Panc1 (cell line): ENCODE measurements at regions not wholly inside any gene's neighbourhood (a gene's known extent, or its start where the extent isn't known, plus 50 kb on each side); places are given as distances from the start of the nearest gene placed in this dataset.

Source experiments
- ATAC-seq: fragments of 200-7000 bp; cut with Tn5 transposase; 2 replicates; pipeline ENCODE4 v1.9.1; 2020; ENCODE audit warnings: mild to moderate bottlenecking, moderate library complexity
- BruUV-seq: library from RNA; stranded (reverse); fragments of 400-500 nt; replicated peaks from 2 replicates; lab custom pipeline; 2021; lab: Mats Ljungman, UMichigan
- CTCF ChIA-PET: fragments of 300-600 bp; sonication (Branson Sonifier 250); formaldehyde crosslinking; loops from one replicate; lab custom pipeline; 2022; ENCODE audit warnings: antibody characterized with exemption; lab: Charles Lee
- POLR2A ChIA-PET: fragments of 300-600 bp; sonication (Branson Sonifier 250); formaldehyde crosslinking; loops from one replicate; lab custom pipeline; 2022; ENCODE audit warnings: antibody characterized with exemption; lab: Charles Lee
- DNase-seq: peaks from one replicate; pipeline ENCODE4 v3.0.0-alpha.2; 2010; ENCODE audit warnings: low read depth, low spot score
- H3K27ac ChIP-seq: 2 replicates; pipeline ENCODE4 v1.5.1; 2011; ENCODE audit warnings: mild to moderate bottlenecking, low read length, inconsistent platforms
- H3K27me3 ChIP-seq: fragments of 200-500 bp; sonication (Bioruptor generic); 2 replicates; pipeline ENCODE4 v1.6.0; 2014; ENCODE audit warnings: low read length, inconsistent platforms; ENCODE audit not compliant: control insufficient read depth, insufficient read depth
- H3K36me3 ChIP-seq: fragments of 200-500 bp; sonication (Bioruptor generic); 2 replicates; pipeline ENCODE4 v1.5.1; 2014; ENCODE audit warnings: inconsistent platforms, mild to moderate bottlenecking, low read length, moderate library complexity; ENCODE audit not compliant: control insufficient read depth, insufficient read depth
- H3K4me1 ChIP-seq: 2 replicates; pipeline ENCODE4 v1.5.1; 2011; ENCODE audit warnings: inconsistent platforms, mild to moderate bottlenecking, low read length, moderate library complexity; ENCODE audit not compliant: control insufficient read depth, insufficient read depth
- H3K4me3 ChIP-seq, 2 experiments: 2 replicates each; pipeline ENCODE4 v1.5.1; 2011 to 2012; ENCODE audit warnings: low read depth in 2 of 2, low read length in 2 of 2, mild to moderate bottlenecking in 2 of 2, inconsistent platforms in 1 of 2, moderate library complexity in 1 of 2
- H3K9me3 ChIP-seq: fragments of 200-500 bp; sonication (Bioruptor generic); 2 replicates; pipeline ENCODE4 v1.5.1; 2014; ENCODE audit warnings: low read depth, mild to moderate bottlenecking, inconsistent platforms, low read length, moderate library complexity; ENCODE audit not compliant: control insufficient read depth, insufficient read depth
- CTCF ChIP-seq: fragments of 450-650 bp; IDR thresholded peaks from 2 replicates; pipeline ENCODE4 v1.5.1; 2017; ENCODE audit warnings: mild to moderate bottlenecking
- POLR2AphosphoS5 ChIP-seq: IDR thresholded peaks from 2 replicates; pipeline ENCODE4 v1.6.1; 2012; ENCODE audit warnings: mild to moderate bottlenecking, low read depth, low read length, moderate library complexity
- REST ChIP-seq, 2 experiments: IDR thresholded peaks; 2 replicates each; pipeline ENCODE4 v1.6.1; 2011 to 2012; ENCODE audit warnings: low read depth in 2 of 2, control low read depth in 1 of 2, low read length in 1 of 2, mild to moderate bottlenecking in 1 of 2, moderate library complexity in 1 of 2; ENCODE audit not compliant: insufficient read depth in 1 of 2
- SIN3A ChIP-seq: IDR thresholded peaks from 2 replicates; pipeline ENCODE4 v1.6.1; 2012; ENCODE audit warnings: low read depth, mild to moderate bottlenecking, low read length, moderate library complexity, borderline replicate concordance; ENCODE audit not compliant: insufficient read depth
- TCF7L2 ChIP-seq: IDR thresholded peaks from 2 replicates; pipeline ENCODE4 v1.6.1; 2011; ENCODE audit warnings: mild to moderate bottlenecking, low read depth, low read length, inconsistent platforms
- in situ Hi-C: cut with HindIII; loops from 2 replicates; pipeline ENCODE4 v1.10.0; 2016; ENCODE audit warnings: low sequenced_read_pairs, low pct_unique_long_range_greater_than_20kb
- intact Hi-C: fragments of 100-400 bp; cut with micrococcal nuclease; formaldehyde crosslinking; loops from one replicate; pipeline ENCODE4 v1.10.0; 2022; ENCODE audit not compliant: unreplicated experiment

GRCh38 chr4:149203256-149204001, 612.2 kb downstream of the IQCM start:
- H3K27ac ChIP-seq = no peak overlapping the region
- ChIA-PET CTCF (no interaction called here), POLR2A (no interaction called here)
- intact Hi-C loops = no loop called here
- ATAC-seq (no peak), DNase-seq (no peak)
- H3K4me3 ChIP-seq = no peak overlapping the region
- TF ChIP-seq REST (IDR thresholded peaks at IDR 0.05; ENCODE audit: insufficient read depth in 1 of 2, low read depth in 2 of 2, low read length in 1 of 2) (no peak), TCF7L2 (no peak), CTCF (no peak), SIN3A (no peak), POLR2AphosphoS5 (no peak)
- H3K4me1 ChIP-seq = no peaks in the 10 kb centered on the region
- no peaks in the 10 kb centered on the region for H3K27me3 ChIP-seq
- in situ Hi-C loops = no loop called here
- no peaks in the 10 kb centered on the region for H3K9me3 ChIP-seq
- no peaks in the 10 kb centered on the region for H3K36me3 ChIP-seq
- BruUV-seq = no TSS peak

- intact Hi-C loops (no loop called here), in situ Hi-C loops (no loop called here)
- Histone ChIP-seq H3K9me3 (no peaks in the 10 kb centered on the region), H3K4me1 (no peaks in the 10 kb centered on the region), H3K27me3 (no peaks in the 10 kb centered on the region), H3K27ac (no peak overlapping the region), H3K36me3 (no peaks in the 10 kb centered on the region), H3K4me3 (no peak overlapping the region)
- POLR2A ChIA-PET = no interaction called here
- TF ChIP-seq SIN3A = no peak
- TF ChIP-seq CTCF = no peak
- TF ChIP-seq REST (IDR thresholded peaks at IDR 0.05; ENCODE audit: insufficient read depth in 1 of 2, low read depth in 2 of 2, low read length in 1 of 2) = no peak
- TF ChIP-seq TCF7L2 = no peak
- no peak for TF ChIP-seq POLR2AphosphoS5
- ATAC-seq = no peak
- CTCF ChIA-PET = no interaction called here
- no TSS peak for BruUV-seq
- DNase-seq = no peak
Measured at GRCh38 chr4:149202117-149202516, 613.5 kb downstream of the IQCM start.
